Keratinocyte (primary cell): ENCODE measurements at regions not wholly inside any gene's neighbourhood (a gene's known extent, or its start where the extent isn't known, plus 50 kb on each side); places are given as distances from the start of the nearest gene placed in this dataset.
A peak's percentile ranks its signal among the peaks of the same experiment; 100 is the strongest.

Experiments
- CTCF ChIP-seq, 3 experiments: IDR thresholded peaks in 1 of 3; conservative IDR thresholded peaks in 1 of 3; optimal IDR thresholded peaks in 1 of 3; 2 replicates in 2 of 3; 3 replicates in 1 of 3; pipeline versions ENCODE3 to v1.5.1; 2011; ENCODE audit warnings: low read length in 3 of 3, mild to moderate bottlenecking in 3 of 3, moderate library complexity in 2 of 3, control low read depth in 1 of 3, inconsistent platforms in 1 of 3; ENCODE audit not compliant: insufficient read depth in 2 of 3; ENCODE audit errors: extremely low read depth in 1 of 3
- EZH2 ChIP-seq: IDR thresholded peaks from one replicate; pipeline ENCODE4 v1.6.1; 2012; ENCODE audit warnings: inconsistent platforms, mild to moderate bottlenecking, low read length, moderate library complexity

- TF ChIP-seq CTCF (optimal IDR thresholded peaks at IDR 0.05 in 1 of 3, IDR thresholded peaks at IDR 0.05 in 1 of 3, conservative IDR thresholded peaks at IDR 0.05 in 1 of 3; ENCODE audit: extremely low read depth in 1 of 3, insufficient read depth in 2 of 3, low read length in 3 of 3) (peak; percentile 29 to 42 (median 32)), EZH2 (no peak)
Measured at GRCh38 chr13:54185785-54186184, 1157.2 kb downstream of the OLFM4 start.
